Thyroid gland (tissue), 4 donors: ENCODE measurements at regions not wholly inside any gene's neighbourhood (a gene's known extent, or its start where the extent isn't known, plus 50 kb on each side); places are given as distances from the start of the nearest gene placed in this dataset.

Experiments
- CTCF ChIP-seq, 6 experiments: fragments of 200-600 bp in 3 of 6; fragments of 450-650 bp in 3 of 6; sonication (generic) in 3 of 6; IDR thresholded peaks; one replicate each; pipeline ENCODE4 v1.5.1; 2016 to 2019; ENCODE audit warnings: antibody characterized with exemption in 6 of 6, mild to moderate bottlenecking in 2 of 6, inconsistent platforms in 1 of 6, moderate library complexity in 1 of 6
- POLR2A ChIP-seq, 2 donors: fragments of 450-650 bp; IDR thresholded peaks; one replicate each; pipeline ENCODE4 v1.6.1; 2017; ENCODE audit warnings: antibody characterized with exemption in 2 of 2, mild to moderate bottlenecking in 2 of 2, moderate library complexity in 1 of 2

- TF ChIP-seq CTCF (IDR thresholded peaks at IDR 0.05) = no peak
- TF ChIP-seq POLR2A (IDR thresholded peaks at IDR 0.05) = no peak
These were observed 97.5 kb downstream of the GLI2 start for GRCh38 chr2:120833127-120833675.
